ENCODE measurements at regions not wholly inside any gene's neighbourhood (a gene's known extent, or its start where the extent isn't known, plus 50 kb on each side); places are given as distances from the start of the nearest gene placed in this dataset.

GRCh38 chr12:63028951-63029350 lies 94.0 kb upstream of the PPM1H start:
- TF ChIP-seq CTCF (IDR thresholded peaks at IDR 0.05; ENCODE audit: insufficient read depth, missing control alignments): no peak
- FAIRE-seq: no peak
- DNase-seq (ENCODE audit: insufficient read length, low spot score): no peak

GRCh38 chr12:63025116-63025515 lies 90.2 kb upstream of the PPM1H start:
- no peak for DNase-seq (ENCODE audit: insufficient read length, low spot score)
- FAIRE-seq: no peak

GRCh38 chr12:63023926-63024325 lies 89.0 kb upstream of the PPM1H start:
- TF ChIP-seq CTCF (IDR thresholded peaks at IDR 0.05; ENCODE audit: insufficient read depth, missing control alignments): no peak
- FAIRE-seq (no peak), DNase-seq (ENCODE audit: insufficient read length, low spot score) (no peak)

More at GRCh38 chr12:63025116-63025515, 90.2 kb upstream of the PPM1H start:
- no peak for TF ChIP-seq CTCF (IDR thresholded peaks at IDR 0.05; ENCODE audit: insufficient read depth, missing control alignments)

GRCh38 chr12:63021116-63021515 lies 86.2 kb upstream of the PPM1H start:
- no peak for DNase-seq (ENCODE audit: insufficient read length, low spot score)
- FAIRE-seq: no peak
- no peak for TF ChIP-seq CTCF (IDR thresholded peaks at IDR 0.05; ENCODE audit: insufficient read depth, missing control alignments)

- DNase-seq (ENCODE audit: insufficient read length, low spot score) (no peak), FAIRE-seq (no peak)
- TF ChIP-seq CTCF (IDR thresholded peaks at IDR 0.05; ENCODE audit: insufficient read depth, missing control alignments): no peak
Observed at GRCh38 chr12:63020269-63020668, 85.3 kb upstream of the PPM1H start.

- FAIRE-seq (no peak), DNase-seq (ENCODE audit: insufficient read length, low spot score) (no peak)
- no peak for TF ChIP-seq CTCF (IDR thresholded peaks at IDR 0.05; ENCODE audit: insufficient read depth, missing control alignments)
Observed at GRCh38 chr12:63018273-63018672, 83.3 kb upstream of the PPM1H start.

GRCh38 chr12:63013302-63013701 lies 78.4 kb upstream of the PPM1H start:
- DNase-seq (ENCODE audit: insufficient read length, low spot score) (no peak), FAIRE-seq (no peak)
- TF ChIP-seq CTCF (IDR thresholded peaks at IDR 0.05; ENCODE audit: insufficient read depth, missing control alignments): no peak

All from D721Med (cell line).